ENCODE measurements at regions not wholly inside any gene's neighbourhood (a gene's known extent, or its start where the extent isn't known, plus 50 kb on each side); places are given as distances from the start of the nearest gene placed in this dataset.

GRCh38 chr1:182249201-182249676 is 142.4 kb downstream of the GLUL start:
- TF ChIP-seq CTCF (IDR thresholded peaks at IDR 0.05) (no peak), POLR2A (IDR thresholded peaks at IDR 0.05) (no peak), EP300 (IDR thresholded peaks at IDR 0.05) (no peak)
